Liver (tissue), 3 donors: ENCODE measurements at regions not wholly inside any gene's neighbourhood (a gene's known extent, or its start where the extent isn't known, plus 50 kb on each side); places are given as distances from the start of the nearest gene placed in this dataset.

Source experiments
- FOXA1 ChIP-seq: IDR thresholded peaks from 2 replicates; pipeline ENCODE4 v1.6.1; 2016; ENCODE audit warnings: antibody characterized with exemption
- GABPA ChIP-seq, 2 donors: IDR thresholded peaks in 1 of 2; conservative IDR thresholded peaks in 1 of 2; 2 replicates each; pipeline ENCODE4 v1.6.1; 2016; ENCODE audit warnings: antibody characterized with exemption in 2 of 2, mild to moderate bottlenecking in 1 of 2, moderate library complexity in 1 of 2
- JUND ChIP-seq, 2 donors: IDR thresholded peaks; 2 replicates each; pipeline ENCODE4 v1.6.1; 2016; ENCODE audit warnings: antibody characterized with exemption in 2 of 2
- RAD21 ChIP-seq, 2 donors: IDR thresholded peaks; 2 replicates each; pipeline ENCODE4 v1.6.1; 2016; ENCODE audit warnings: antibody characterized with exemption in 2 of 2, mild to moderate bottlenecking in 2 of 2
- RXRA ChIP-seq, 2 donors: IDR thresholded peaks; 2 replicates each; pipeline ENCODE4 v1.6.1; 2017 to 2018; ENCODE audit warnings: antibody characterized with exemption in 2 of 2, mild to moderate bottlenecking in 1 of 2
- SP1 ChIP-seq: IDR thresholded peaks from 2 replicates; pipeline ENCODE4 v1.6.1; 2018; ENCODE audit warnings: antibody characterized with exemption, mild to moderate bottlenecking
- TF ChIP-seq, protein P1 (sequence below): IDR thresholded peaks from 2 replicates; pipeline ENCODE4 v1.6.1; 2016; ENCODE audit warnings: antibody characterized with exemption
- TF ChIP-seq, protein P2 (sequence below): fragments of 150-350 bp; IDR thresholded peaks from 2 replicates; pipeline ENCODE4 v1.5.1; 2017; ENCODE audit warnings: improper control_type of control experiment, low read depth, low read length; ENCODE audit not compliant: missing input control
- TF ChIP-seq, protein P3 (sequence below): IDR thresholded peaks from 2 replicates; pipeline ENCODE4 v1.6.1; 2016; ENCODE audit warnings: antibody characterized with exemption, mild to moderate bottlenecking
- TF ChIP-seq, protein P4 (sequence below): IDR thresholded peaks from 2 replicates; pipeline ENCODE4 v1.6.1; 2016; ENCODE audit warnings: antibody characterized with exemption
- donor health status: healthy.
- donor health status: healthy.

DNA sequence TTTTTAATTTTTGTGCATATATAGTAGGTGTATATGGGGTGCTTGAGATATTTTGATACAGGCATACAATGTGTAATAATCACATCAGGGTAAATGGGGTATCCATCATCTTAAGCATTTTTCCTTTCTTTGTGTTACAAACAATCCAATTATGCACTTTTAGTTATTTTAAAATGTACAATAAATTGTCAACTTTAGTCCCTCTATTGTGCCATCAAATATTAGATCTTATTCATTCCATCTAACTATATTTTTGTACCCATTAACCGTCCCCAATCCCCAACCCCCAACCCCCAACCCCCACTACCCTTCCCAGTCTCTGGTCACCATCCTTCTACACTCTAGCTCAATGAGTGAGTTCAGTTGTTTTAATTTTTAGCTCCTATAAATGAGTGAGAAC, 335.1 kb upstream of the C11orf87 start:
- TF ChIP-seq, protein P1, sequence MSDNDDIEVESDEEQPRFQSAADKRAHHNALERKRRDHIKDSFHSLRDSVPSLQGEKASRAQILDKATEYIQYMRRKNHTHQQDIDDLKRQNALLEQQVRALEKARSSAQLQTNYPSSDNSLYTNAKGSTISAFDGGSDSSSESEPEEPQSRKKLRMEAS, result no peak
- TF ChIP-seq, protein P2, sequence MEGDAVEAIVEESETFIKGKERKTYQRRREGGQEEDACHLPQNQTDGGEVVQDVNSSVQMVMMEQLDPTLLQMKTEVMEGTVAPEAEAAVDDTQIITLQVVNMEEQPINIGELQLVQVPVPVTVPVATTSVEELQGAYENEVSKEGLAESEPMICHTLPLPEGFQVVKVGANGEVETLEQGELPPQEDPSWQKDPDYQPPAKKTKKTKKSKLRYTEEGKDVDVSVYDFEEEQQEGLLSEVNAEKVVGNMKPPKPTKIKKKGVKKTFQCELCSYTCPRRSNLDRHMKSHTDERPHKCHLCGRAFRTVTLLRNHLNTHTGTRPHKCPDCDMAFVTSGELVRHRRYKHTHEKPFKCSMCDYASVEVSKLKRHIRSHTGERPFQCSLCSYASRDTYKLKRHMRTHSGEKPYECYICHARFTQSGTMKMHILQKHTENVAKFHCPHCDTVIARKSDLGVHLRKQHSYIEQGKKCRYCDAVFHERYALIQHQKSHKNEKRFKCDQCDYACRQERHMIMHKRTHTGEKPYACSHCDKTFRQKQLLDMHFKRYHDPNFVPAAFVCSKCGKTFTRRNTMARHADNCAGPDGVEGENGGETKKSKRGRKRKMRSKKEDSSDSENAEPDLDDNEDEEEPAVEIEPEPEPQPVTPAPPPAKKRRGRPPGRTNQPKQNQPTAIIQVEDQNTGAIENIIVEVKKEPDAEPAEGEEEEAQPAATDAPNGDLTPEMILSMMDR, result no peak
- TF ChIP-seq RAD21 (IDR thresholded peaks at IDR 0.05) (no peak), JUND (IDR thresholded peaks at IDR 0.05) (no peak), SP1 (no peak), GABPA (IDR thresholded peaks at IDR 0.05 in 1 of 2, conservative IDR thresholded peaks at IDR 0.05 in 1 of 2) (no peak), FOXA1 (no peak), RXRA (IDR thresholded peaks at IDR 0.05) (no peak)
- TF ChIP-seq, protein P3, sequence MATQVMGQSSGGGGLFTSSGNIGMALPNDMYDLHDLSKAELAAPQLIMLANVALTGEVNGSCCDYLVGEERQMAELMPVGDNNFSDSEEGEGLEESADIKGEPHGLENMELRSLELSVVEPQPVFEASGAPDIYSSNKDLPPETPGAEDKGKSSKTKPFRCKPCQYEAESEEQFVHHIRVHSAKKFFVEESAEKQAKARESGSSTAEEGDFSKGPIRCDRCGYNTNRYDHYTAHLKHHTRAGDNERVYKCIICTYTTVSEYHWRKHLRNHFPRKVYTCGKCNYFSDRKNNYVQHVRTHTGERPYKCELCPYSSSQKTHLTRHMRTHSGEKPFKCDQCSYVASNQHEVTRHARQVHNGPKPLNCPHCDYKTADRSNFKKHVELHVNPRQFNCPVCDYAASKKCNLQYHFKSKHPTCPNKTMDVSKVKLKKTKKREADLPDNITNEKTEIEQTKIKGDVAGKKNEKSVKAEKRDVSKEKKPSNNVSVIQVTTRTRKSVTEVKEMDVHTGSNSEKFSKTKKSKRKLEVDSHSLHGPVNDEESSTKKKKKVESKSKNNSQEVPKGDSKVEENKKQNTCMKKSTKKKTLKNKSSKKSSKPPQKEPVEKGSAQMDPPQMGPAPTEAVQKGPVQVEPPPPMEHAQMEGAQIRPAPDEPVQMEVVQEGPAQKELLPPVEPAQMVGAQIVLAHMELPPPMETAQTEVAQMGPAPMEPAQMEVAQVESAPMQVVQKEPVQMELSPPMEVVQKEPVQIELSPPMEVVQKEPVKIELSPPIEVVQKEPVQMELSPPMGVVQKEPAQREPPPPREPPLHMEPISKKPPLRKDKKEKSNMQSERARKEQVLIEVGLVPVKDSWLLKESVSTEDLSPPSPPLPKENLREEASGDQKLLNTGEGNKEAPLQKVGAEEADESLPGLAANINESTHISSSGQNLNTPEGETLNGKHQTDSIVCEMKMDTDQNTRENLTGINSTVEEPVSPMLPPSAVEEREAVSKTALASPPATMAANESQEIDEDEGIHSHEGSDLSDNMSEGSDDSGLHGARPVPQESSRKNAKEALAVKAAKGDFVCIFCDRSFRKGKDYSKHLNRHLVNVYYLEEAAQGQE, result no peak
- TF ChIP-seq, protein P4, sequence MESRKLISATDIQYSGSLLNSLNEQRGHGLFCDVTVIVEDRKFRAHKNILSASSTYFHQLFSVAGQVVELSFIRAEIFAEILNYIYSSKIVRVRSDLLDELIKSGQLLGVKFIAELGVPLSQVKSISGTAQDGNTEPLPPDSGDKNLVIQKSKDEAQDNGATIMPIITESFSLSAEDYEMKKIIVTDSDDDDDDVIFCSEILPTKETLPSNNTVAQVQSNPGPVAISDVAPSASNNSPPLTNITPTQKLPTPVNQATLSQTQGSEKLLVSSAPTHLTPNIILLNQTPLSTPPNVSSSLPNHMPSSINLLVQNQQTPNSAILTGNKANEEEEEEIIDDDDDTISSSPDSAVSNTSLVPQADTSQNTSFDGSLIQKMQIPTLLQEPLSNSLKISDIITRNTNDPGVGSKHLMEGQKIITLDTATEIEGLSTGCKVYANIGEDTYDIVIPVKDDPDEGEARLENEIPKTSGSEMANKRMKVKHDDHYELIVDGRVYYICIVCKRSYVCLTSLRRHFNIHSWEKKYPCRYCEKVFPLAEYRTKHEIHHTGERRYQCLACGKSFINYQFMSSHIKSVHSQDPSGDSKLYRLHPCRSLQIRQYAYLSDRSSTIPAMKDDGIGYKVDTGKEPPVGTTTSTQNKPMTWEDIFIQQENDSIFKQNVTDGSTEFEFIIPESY, result no peak
